Panc1 (cell line): ENCODE measurements at regions not wholly inside any gene's neighbourhood (a gene's known extent, or its start where the extent isn't known, plus 50 kb on each side); places are given as distances from the start of the nearest gene placed in this dataset.

ENCODE experiments used
- ATAC-seq: fragments of 200-7000 bp; cut with Tn5 transposase; 2 replicates; pipeline ENCODE4 v1.9.1; 2020; ENCODE audit warnings: mild to moderate bottlenecking, moderate library complexity
- BruUV-seq: library from RNA; stranded (reverse); fragments of 400-500 nt; replicated peaks from 2 replicates; lab custom pipeline; 2021; lab: Mats Ljungman, UMichigan
- CTCF ChIA-PET: fragments of 300-600 bp; sonication (Branson Sonifier 250); formaldehyde crosslinking; loops from one replicate; lab custom pipeline; 2022; ENCODE audit warnings: antibody characterized with exemption; lab: Charles Lee
- POLR2A ChIA-PET: fragments of 300-600 bp; sonication (Branson Sonifier 250); formaldehyde crosslinking; loops from one replicate; lab custom pipeline; 2022; ENCODE audit warnings: antibody characterized with exemption; lab: Charles Lee
- DNase-seq: peaks from one replicate; pipeline ENCODE4 v3.0.0-alpha.2; 2010; ENCODE audit warnings: low read depth, low spot score
- H3K27ac ChIP-seq: 2 replicates; pipeline ENCODE4 v1.5.1; 2011; ENCODE audit warnings: mild to moderate bottlenecking, low read length, inconsistent platforms
- H3K27me3 ChIP-seq: fragments of 200-500 bp; sonication (Bioruptor generic); 2 replicates; pipeline ENCODE4 v1.6.0; 2014; ENCODE audit warnings: low read length, inconsistent platforms; ENCODE audit not compliant: control insufficient read depth, insufficient read depth
- H3K36me3 ChIP-seq: fragments of 200-500 bp; sonication (Bioruptor generic); 2 replicates; pipeline ENCODE4 v1.5.1; 2014; ENCODE audit warnings: inconsistent platforms, mild to moderate bottlenecking, low read length, moderate library complexity; ENCODE audit not compliant: control insufficient read depth, insufficient read depth
- H3K4me1 ChIP-seq: 2 replicates; pipeline ENCODE4 v1.5.1; 2011; ENCODE audit warnings: inconsistent platforms, mild to moderate bottlenecking, low read length, moderate library complexity; ENCODE audit not compliant: control insufficient read depth, insufficient read depth
- H3K4me3 ChIP-seq, 2 experiments: 2 replicates each; pipeline ENCODE4 v1.5.1; 2011 to 2012; ENCODE audit warnings: low read depth in 2 of 2, low read length in 2 of 2, mild to moderate bottlenecking in 2 of 2, inconsistent platforms in 1 of 2, moderate library complexity in 1 of 2
- H3K9me3 ChIP-seq: fragments of 200-500 bp; sonication (Bioruptor generic); 2 replicates; pipeline ENCODE4 v1.5.1; 2014; ENCODE audit warnings: low read depth, mild to moderate bottlenecking, inconsistent platforms, low read length, moderate library complexity; ENCODE audit not compliant: control insufficient read depth, insufficient read depth
- CTCF ChIP-seq: fragments of 450-650 bp; IDR thresholded peaks from 2 replicates; pipeline ENCODE4 v1.5.1; 2017; ENCODE audit warnings: mild to moderate bottlenecking
- POLR2AphosphoS5 ChIP-seq: IDR thresholded peaks from 2 replicates; pipeline ENCODE4 v1.6.1; 2012; ENCODE audit warnings: mild to moderate bottlenecking, low read depth, low read length, moderate library complexity
- REST ChIP-seq, 2 experiments: IDR thresholded peaks; 2 replicates each; pipeline ENCODE4 v1.6.1; 2011 to 2012; ENCODE audit warnings: low read depth in 2 of 2, control low read depth in 1 of 2, low read length in 1 of 2, mild to moderate bottlenecking in 1 of 2, moderate library complexity in 1 of 2; ENCODE audit not compliant: insufficient read depth in 1 of 2
- SIN3A ChIP-seq: IDR thresholded peaks from 2 replicates; pipeline ENCODE4 v1.6.1; 2012; ENCODE audit warnings: low read depth, mild to moderate bottlenecking, low read length, moderate library complexity, borderline replicate concordance; ENCODE audit not compliant: insufficient read depth
- TCF7L2 ChIP-seq: IDR thresholded peaks from 2 replicates; pipeline ENCODE4 v1.6.1; 2011; ENCODE audit warnings: mild to moderate bottlenecking, low read depth, low read length, inconsistent platforms
- in situ Hi-C: cut with HindIII; loops from 2 replicates; pipeline ENCODE4 v1.10.0; 2016; ENCODE audit warnings: low sequenced_read_pairs, low pct_unique_long_range_greater_than_20kb
- intact Hi-C: fragments of 100-400 bp; cut with micrococcal nuclease; formaldehyde crosslinking; loops from one replicate; pipeline ENCODE4 v1.10.0; 2022; ENCODE audit not compliant: unreplicated experiment

- ChIA-PET POLR2A (no interaction called here), CTCF (no interaction called here)
- in situ Hi-C loops: no loop called here
- intact Hi-C loops: no loop called here
- no peak for DNase-seq
- Histone ChIP-seq H3K27me3 (no peaks in the 10 kb centered on the region), H3K27ac (no peak overlapping the region), H3K4me3 (no peak overlapping the region), H3K36me3 (no peaks in the 10 kb centered on the region), H3K9me3 (no peaks in the 10 kb centered on the region), H3K4me1 (no peaks in the 10 kb centered on the region)
- no peak for ATAC-seq
- no TSS peak for BruUV-seq
- no peak for TF ChIP-seq TCF7L2
- no peak for TF ChIP-seq CTCF
- TF ChIP-seq SIN3A: no peak
- no peak for TF ChIP-seq POLR2AphosphoS5
- TF ChIP-seq REST (IDR thresholded peaks at IDR 0.05; ENCODE audit: insufficient read depth in 1 of 2, low read depth in 2 of 2, low read length in 1 of 2): no peak
These were observed 2265.1 kb upstream of the PCDH20 start for GRCh38 chr13:63680704-63681103.

DNA sequence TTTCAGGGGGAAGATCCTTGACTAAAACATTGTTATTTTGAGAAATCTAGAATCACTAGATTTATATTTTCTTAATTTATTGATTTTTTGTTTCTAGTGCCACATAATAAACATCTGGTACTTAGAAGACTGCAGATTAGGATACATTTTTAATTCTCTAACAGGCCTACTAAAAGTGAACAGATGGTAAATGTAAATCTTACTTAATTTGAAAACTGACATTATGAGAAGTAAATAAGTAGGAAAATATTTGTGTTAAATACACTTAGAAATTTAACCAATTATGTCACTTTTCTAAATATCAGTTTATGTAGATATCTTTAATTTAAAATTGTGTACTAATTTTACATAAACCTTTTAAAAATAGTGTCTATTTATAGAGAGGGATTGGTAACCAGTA lies 2255.6 kb upstream of the PCDH20 start:
- in situ Hi-C loops: no loop called here
- CTCF ChIA-PET: no interaction called here
- POLR2A ChIA-PET: no interaction called here

More for the DNA sequence above, 2255.6 kb upstream of the PCDH20 start:
- no peak for DNase-seq
- Histone ChIP-seq H3K27ac (no peak overlapping the region), H3K4me1 (no peaks in the 10 kb centered on the region), H3K27me3 (no peaks in the 10 kb centered on the region), H3K36me3 (no peaks in the 10 kb centered on the region), H3K9me3 (no peaks in the 10 kb centered on the region), H3K4me3 (no peak overlapping the region)
- ATAC-seq: no peak
- TF ChIP-seq REST (IDR thresholded peaks at IDR 0.05; ENCODE audit: insufficient read depth in 1 of 2, low read depth in 2 of 2, low read length in 1 of 2) (no peak), TCF7L2 (no peak), SIN3A (no peak), POLR2AphosphoS5 (no peak), CTCF (no peak)
- no TSS peak for BruUV-seq
- intact Hi-C loops: no loop called here
